H1 (cell line): ENCODE measurements at regions not wholly inside any gene's neighbourhood (a gene's known extent, or its start where the extent isn't known, plus 50 kb on each side); places are given as distances from the start of the nearest gene placed in this dataset.

Experiments
- EP300 ChIP-seq, 2 experiments: IDR thresholded peaks; 1 replicate in 1 of 2; 2 replicates in 1 of 2; pipeline ENCODE4 v1.6.1; 2011 to 2012; ENCODE audit warnings: low read depth in 2 of 2, low read length in 2 of 2, mild to moderate bottlenecking in 2 of 2, borderline replicate concordance in 1 of 2, inconsistent platforms in 1 of 2, moderate library complexity in 1 of 2
- TF ChIP-seq, protein P1 (sequence below): IDR thresholded peaks from 2 replicates; pipeline ENCODE4 v1.6.1; 2012; ENCODE audit warnings: low read length, inconsistent platforms

DNA sequence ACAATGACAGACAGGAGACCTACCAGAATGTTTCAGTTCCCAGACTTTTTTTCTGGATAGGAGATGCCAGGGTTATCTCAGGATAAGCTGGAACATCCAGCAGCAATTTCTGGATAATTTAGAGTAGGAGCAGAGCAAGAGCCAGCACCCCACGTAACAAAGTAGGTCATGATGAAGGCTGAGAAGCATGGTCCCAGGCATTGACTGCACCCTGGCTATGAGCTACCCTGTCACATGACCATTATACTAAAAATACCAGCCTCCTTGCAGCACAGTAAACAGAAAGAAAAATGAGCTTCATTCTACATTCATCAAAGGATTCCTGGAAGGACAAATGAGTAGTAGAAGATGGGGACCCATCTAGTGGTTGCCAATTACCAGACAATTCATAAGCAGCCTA, 247.4 kb upstream of the AR start (continued):
- TF ChIP-seq, protein P1, sequence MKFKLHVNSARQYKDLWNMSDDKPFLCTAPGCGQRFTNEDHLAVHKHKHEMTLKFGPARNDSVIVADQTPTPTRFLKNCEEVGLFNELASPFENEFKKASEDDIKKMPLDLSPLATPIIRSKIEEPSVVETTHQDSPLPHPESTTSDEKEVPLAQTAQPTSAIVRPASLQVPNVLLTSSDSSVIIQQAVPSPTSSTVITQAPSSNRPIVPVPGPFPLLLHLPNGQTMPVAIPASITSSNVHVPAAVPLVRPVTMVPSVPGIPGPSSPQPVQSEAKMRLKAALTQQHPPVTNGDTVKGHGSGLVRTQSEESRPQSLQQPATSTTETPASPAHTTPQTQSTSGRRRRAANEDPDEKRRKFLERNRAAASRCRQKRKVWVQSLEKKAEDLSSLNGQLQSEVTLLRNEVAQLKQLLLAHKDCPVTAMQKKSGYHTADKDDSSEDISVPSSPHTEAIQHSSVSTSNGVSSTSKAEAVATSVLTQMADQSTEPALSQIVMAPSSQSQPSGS = no peak
- TF ChIP-seq EP300 (IDR thresholded peaks at IDR 0.05; ENCODE audit: borderline replicate concordance in 1 of 2, low read depth in 2 of 2, low read length in 2 of 2) = no peak
